PC-3 (cell line): ENCODE measurements at regions not wholly inside any gene's neighbourhood (a gene's known extent, or its start where the extent isn't known, plus 50 kb on each side); places are given as distances from the start of the nearest gene placed in this dataset.

Experiments used
- ATAC-seq: fragments of 200-7000 bp; cut with Tn5 transposase; 2 replicates; pipeline ENCODE4 v1.9.1; 2020; ENCODE audit warnings: mild to moderate bottlenecking, moderate library complexity
- BruUV-seq: library from RNA; stranded (reverse); fragments of 400-500 nt; replicated peaks from 2 replicates; lab custom pipeline; 2021; lab: Mats Ljungman, UMichigan
- CTCF ChIA-PET: fragments of 300-600 bp; sonication (Branson Sonifier 250); formaldehyde crosslinking; loops from one replicate; lab custom pipeline; 2022; ENCODE audit warnings: antibody characterized with exemption; lab: Charles Lee
- POLR2A ChIA-PET: fragments of 300-600 bp; sonication (Branson Sonifier 250); formaldehyde crosslinking; loops from one replicate; lab custom pipeline; 2022; ENCODE audit warnings: antibody characterized with exemption; ENCODE audit not compliant: unreplicated experiment; lab: Charles Lee
- DNase-seq: peaks from one replicate; pipeline ENCODE4 v3.0.0-alpha.2; 2015
- H2AFZ ChIP-seq: fragments of 300-600 bp; sonication (generic); 2 replicates; pipeline ENCODE4 v1.6.0; 2016; ENCODE audit warnings: antibody characterized with exemption, low read length
- H3F3A ChIP-seq: fragments of 300-600 bp; sonication (generic); one replicate; pipeline ENCODE4 v1.6.0; 2017; ENCODE audit warnings: antibody characterized with exemption, low read length, control low read depth, mild to moderate bottlenecking; ENCODE audit not compliant: unreplicated experiment
- H3K27ac ChIP-seq: fragments of 300-600 bp; sonication (generic); 2 replicates; pipeline ENCODE4 v1.5.1; 2016; ENCODE audit warnings: mild to moderate bottlenecking, low read length
- H3K27me3 ChIP-seq: fragments of 300-600 bp; sonication (generic); 2 replicates; pipeline ENCODE4 v1.6.1; 2016; ENCODE audit warnings: low read length, mixed read lengths
- H3K36me3 ChIP-seq: fragments of 300-600 bp; sonication (generic); 2 replicates; pipeline ENCODE4 v1.6.1; 2016; ENCODE audit warnings: low read depth, mixed run types, low read length, mixed read lengths
- H3K4me1 ChIP-seq: fragments of 300-600 bp; sonication (generic); 2 replicates; pipeline ENCODE4 v1.5.1; 2016; ENCODE audit warnings: low read length; ENCODE audit not compliant: insufficient read depth
- H3K4me2 ChIP-seq: fragments of 300-600 bp; sonication (generic); 2 replicates; pipeline ENCODE4 v1.6.0; 2016; ENCODE audit warnings: low read length
- H3K4me3 ChIP-seq: fragments of 300-600 bp; sonication (generic); 2 replicates; pipeline ENCODE4 v1.5.1; 2016; ENCODE audit warnings: mild to moderate bottlenecking, low read length, mixed read lengths
- H3K79me2 ChIP-seq: fragments of 300-600 bp; sonication (generic); 2 replicates; pipeline ENCODE4 v1.6.1; 2017; ENCODE audit warnings: low read length, mixed read lengths
- H3K9ac ChIP-seq: fragments of 300-600 bp; sonication (generic); 2 replicates; pipeline ENCODE4 v1.6.0; 2016; ENCODE audit warnings: mild to moderate bottlenecking, low read length
- H3K9me2 ChIP-seq: fragments of 300-600 bp; sonication (generic); replicated peaks from 2 replicates; pipeline ENCODE4 v1.6.1; 2016; ENCODE audit warnings: mixed run types, low read length, mixed read lengths
- H3K9me3 ChIP-seq: fragments of 300-600 bp; sonication (generic); 2 replicates; pipeline ENCODE4 v1.6.1; 2016; ENCODE audit warnings: low read length, mixed read lengths
- H4K20me1 ChIP-seq: fragments of 300-600 bp; sonication (generic); 2 replicates; pipeline ENCODE4 v1.6.1; 2016; ENCODE audit warnings: low read length, mixed read lengths
- CTCF ChIP-seq: fragments of 300-600 bp; sonication (generic); conservative IDR thresholded peaks from 2 replicates; pipeline ENCODE4 v1.5.1; 2017; ENCODE audit warnings: antibody characterized with exemption, low read depth, mild to moderate bottlenecking, low read length
- EZH2 ChIP-seq: fragments of 300-600 bp; sonication (generic); IDR thresholded peaks from one replicate; pipeline ENCODE4 v1.6.1; 2017; ENCODE audit warnings: antibody characterized with exemption, mild to moderate bottlenecking, low read length; ENCODE audit not compliant: unreplicated experiment
- EZH2phosphoT487 ChIP-seq: fragments of 300-600 bp; sonication (generic); IDR thresholded peaks from 2 replicates; pipeline ENCODE4 v1.6.1; 2018; ENCODE audit warnings: mild to moderate bottlenecking, antibody characterized with exemption, low read length, borderline replicate concordance
- intact Hi-C: fragments of 100-400 bp; cut with micrococcal nuclease; formaldehyde crosslinking; loops from 2 replicates; pipeline ENCODE4 v1.9.0; 2023

GRCh38 chr1:17883662-17884395 lies 128.7 kb downstream of the ACTL8 start:
- intact Hi-C loops = no loop called here
- DNase-seq = no peak
- H3K36me3 ChIP-seq = no peaks in the 10 kb centered on the region
- CTCF ChIA-PET = no interaction called here
- no peak overlapping the region for H3K4me3 ChIP-seq
- H2AFZ ChIP-seq = no peak overlapping the region
- H3K79me2 ChIP-seq = no peaks in the 10 kb centered on the region
- no TSS peak for BruUV-seq
- H3F3A ChIP-seq = no peaks in the 10 kb centered on the region
- no peaks in the 10 kb centered on the region for H3K9me2 ChIP-seq
- no peak overlapping the region for H3K4me2 ChIP-seq
- POLR2A ChIA-PET = no interaction called here
- H3K27ac ChIP-seq = no peak overlapping the region
- peaks cover 20% of the 10 kb centered on the region for H3K27me3 ChIP-seq
- no peaks in the 10 kb centered on the region for H3K4me1 ChIP-seq
- no peaks in the 10 kb centered on the region for H3K9me3 ChIP-seq
- ATAC-seq = no peak
- no peak overlapping the region for H3K9ac ChIP-seq
- H4K20me1 ChIP-seq = no peaks in the 10 kb centered on the region
- TF ChIP-seq EZH2phosphoT487 = no peak

- POLR2A ChIA-PET = no interaction called here
- no TSS peak for BruUV-seq
These were observed 130.7 kb downstream of the ACTL8 start for GRCh38 chr1:17885663-17886320.

GRCh38 chr1:17886386-17886785 lies 131.3 kb downstream of the ACTL8 start:
- Histone ChIP-seq H3F3A (no peaks in the 10 kb centered on the region), H3K79me2 (no peaks in the 10 kb centered on the region), H3K27me3 (peaks cover 45% of the 10 kb centered on the region), H3K36me3 (no peaks in the 10 kb centered on the region), H3K4me2 (no peak overlapping the region), H3K9me3 (no peaks in the 10 kb centered on the region), H3K9me2 (no peaks in the 10 kb centered on the region), H2AFZ (no peak overlapping the region), H3K9ac (no peak overlapping the region), H3K4me3 (no peak overlapping the region), H3K27ac (no peak overlapping the region), H3K4me1 (no peaks in the 10 kb centered on the region), H4K20me1 (no peaks in the 10 kb centered on the region)
- CTCF ChIA-PET = no interaction called here
- ATAC-seq (no peak), DNase-seq (no peak)
- POLR2A ChIA-PET = no interaction called here
- intact Hi-C loops = no loop called here
- BruUV-seq = no TSS peak
- TF ChIP-seq CTCF (no peak), EZH2phosphoT487 (no peak), EZH2 (no peak)

More at GRCh38 chr1:17885663-17886320, 130.7 kb downstream of the ACTL8 start:
- intact Hi-C loops = no loop called here
- Histone ChIP-seq H4K20me1 (no peaks in the 10 kb centered on the region), H2AFZ (no peak overlapping the region), H3F3A (no peaks in the 10 kb centered on the region), H3K9me3 (no peaks in the 10 kb centered on the region), H3K36me3 (no peaks in the 10 kb centered on the region), H3K4me1 (no peaks in the 10 kb centered on the region), H3K79me2 (no peaks in the 10 kb centered on the region), H3K27ac (no peak overlapping the region), H3K4me3 (no peak overlapping the region), H3K9me2 (no peaks in the 10 kb centered on the region), H3K4me2 (no peak overlapping the region), H3K9ac (no peak overlapping the region), H3K27me3 (peaks cover 39% of the 10 kb centered on the region)
- TF ChIP-seq EZH2 (no peak), CTCF (no peak), EZH2phosphoT487 (no peak)
- CTCF ChIA-PET = no interaction called here
- ATAC-seq (no peak), DNase-seq (no peak)
